SK-N-MC (cell line): ENCODE measurements at regions not wholly inside any gene's neighbourhood (a gene's known extent, or its start where the extent isn't known, plus 50 kb on each side); places are given as distances from the start of the nearest gene placed in this dataset.

Source experiments
- DNase-seq: peaks from one replicate; pipeline ENCODE4 v3.0.0-alpha.2; 2011; ENCODE audit warnings: low read depth, low spot score
- H3K27ac ChIP-seq: fragments of 200-600 bp; sonication (generic); 2 replicates; pipeline ENCODE4 v1.5.1; 2016; ENCODE audit warnings: mixed run types
- H3K36me3 ChIP-seq: fragments of 200-600 bp; sonication (generic); 2 replicates; pipeline ENCODE4 v1.6.1; 2017; ENCODE audit warnings: antibody characterized with exemption, low read length, mixed read lengths; ENCODE audit not compliant: insufficient read depth
- H3K4me3 ChIP-seq: fragments of 200-600 bp; sonication (generic); 2 replicates; pipeline ENCODE4 v1.5.1; 2016
- H3K9ac ChIP-seq: fragments of 200-600 bp; sonication (generic); 2 replicates; pipeline ENCODE4 v1.8.0; 2017; ENCODE audit warnings: mixed run types, mixed read lengths; ENCODE audit not compliant: insufficient read length
- H3K9me3 ChIP-seq: fragments of 200-600 bp; sonication (generic); 2 replicates; pipeline ENCODE4 v1.6.1; 2017; ENCODE audit warnings: low read depth, mild to moderate bottlenecking, antibody characterized with exemption, low read length, moderate library complexity, mixed read lengths
- EZH2 ChIP-seq: fragments of 200-600 bp; sonication (generic); IDR thresholded peaks from one replicate; pipeline ENCODE4 v1.6.1; 2017; ENCODE audit warnings: antibody characterized with exemption
- FOXP2 ChIP-seq: optimal IDR thresholded peaks from 2 replicates; pipeline ENCODE3; 2011; ENCODE audit warnings: mild to moderate bottlenecking, moderate library complexity; ENCODE audit not compliant: insufficient read depth; ENCODE audit errors: extremely low read length, control extremely low read depth
- POLR2AphosphoS5 ChIP-seq: IDR thresholded peaks from 2 replicates; pipeline ENCODE4 v1.6.1; 2012; ENCODE audit warnings: mild to moderate bottlenecking, low read depth, low read length, borderline replicate concordance

GRCh38 chr10:128440513-128441160 is 314.4 kb upstream of the MKI67 start:
- no peak overlapping the region for H3K27ac ChIP-seq
- H3K9ac ChIP-seq, result no peak overlapping the region
- no peak for TF ChIP-seq FOXP2
- no peak for TF ChIP-seq POLR2AphosphoS5
- TF ChIP-seq EZH2, result no peak
- no peak overlapping the region for H3K4me3 ChIP-seq
- no peak for DNase-seq
- no peaks in the 10 kb centered on the region for H3K9me3 ChIP-seq
- no peaks in the 10 kb centered on the region for H3K36me3 ChIP-seq

DNA sequence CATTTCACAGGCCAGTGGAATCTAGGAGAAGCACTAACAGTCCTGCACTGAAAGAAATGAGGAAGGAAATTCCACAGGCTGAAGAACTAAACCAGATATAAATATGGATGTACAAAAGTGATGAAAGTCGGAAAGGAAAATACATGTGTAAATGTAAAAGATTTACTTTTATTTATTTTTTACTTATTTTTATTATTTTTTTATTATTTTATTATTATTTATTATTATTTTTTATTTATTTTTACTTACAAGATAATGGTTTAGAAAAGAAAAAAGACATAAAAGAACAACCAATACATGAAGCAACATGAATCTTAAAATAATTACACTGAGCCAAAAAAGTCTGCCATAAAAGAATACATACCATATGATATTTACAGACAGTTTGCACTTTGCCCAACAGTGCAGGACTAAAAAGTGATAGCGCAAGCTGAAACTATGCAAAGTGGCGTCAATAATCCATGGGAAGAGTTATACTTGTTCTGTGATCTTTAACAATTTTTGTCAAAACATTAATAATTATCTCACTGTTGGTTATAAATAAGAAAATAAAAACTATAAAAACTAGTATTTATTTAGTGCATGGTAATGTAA is 317.8 kb upstream of the MKI67 start:
- TF ChIP-seq FOXP2 (no peak), EZH2 (no peak), POLR2AphosphoS5 (no peak)
- Histone ChIP-seq H3K9ac (no peak overlapping the region), H3K4me3 (no peak overlapping the region), H3K27ac (no peak overlapping the region), H3K9me3 (no peaks in the 10 kb centered on the region), H3K36me3 (no peaks in the 10 kb centered on the region)
- no peak for DNase-seq

DNA sequence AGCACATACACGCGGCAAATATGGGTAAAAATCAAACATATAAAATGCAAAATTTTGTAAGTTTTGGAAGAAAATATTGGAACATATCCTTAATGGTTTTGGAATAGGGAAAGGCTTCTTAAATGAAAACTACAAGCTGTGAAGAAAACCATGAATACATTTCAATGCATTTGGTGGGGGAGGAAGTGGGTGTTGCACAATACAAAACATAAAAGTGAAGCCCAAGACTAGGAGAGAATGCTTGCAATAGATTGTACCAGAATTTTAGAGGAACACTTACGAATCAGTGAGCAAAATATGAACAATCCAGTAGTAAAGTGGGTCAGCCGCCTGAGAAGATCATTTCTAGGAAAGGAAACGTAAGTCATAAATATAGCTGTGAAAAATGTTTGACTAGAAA is 322.6 kb upstream of the MKI67 start:
- Histone ChIP-seq H3K9me3 (no peaks in the 10 kb centered on the region), H3K27ac (no peak overlapping the region), H3K9ac (no peak overlapping the region), H3K4me3 (no peak overlapping the region), H3K36me3 (no peaks in the 10 kb centered on the region)
- no peak for TF ChIP-seq FOXP2
- no peak for TF ChIP-seq EZH2
- no peak for TF ChIP-seq POLR2AphosphoS5
- DNase-seq, result no peak

DNA sequence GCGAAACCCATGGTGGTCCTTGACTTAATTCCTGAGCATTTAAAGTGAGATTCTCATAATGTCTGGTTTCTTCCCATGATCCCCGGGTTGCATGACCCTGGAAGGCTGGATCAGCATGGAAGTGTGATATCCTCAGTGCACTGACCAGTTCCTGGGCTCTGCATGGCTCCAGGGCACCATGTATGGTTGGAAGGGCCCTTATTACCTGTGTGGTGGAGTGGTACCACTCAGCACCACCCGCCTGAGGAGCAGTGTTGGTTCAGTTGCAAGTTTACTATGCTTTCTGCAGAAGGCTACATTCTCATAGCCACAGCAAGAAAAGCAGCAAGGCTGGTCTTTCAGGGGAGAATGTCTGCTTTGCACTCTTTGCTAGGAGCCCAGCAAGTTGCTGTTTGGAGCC is 325.7 kb upstream of the MKI67 start:
- Histone ChIP-seq H3K4me3 (no peak overlapping the region), H3K9me3 (no peaks in the 10 kb centered on the region), H3K36me3 (no peaks in the 10 kb centered on the region), H3K9ac (no peak overlapping the region), H3K27ac (no peak overlapping the region)
- TF ChIP-seq FOXP2, result no peak
- no peak for TF ChIP-seq POLR2AphosphoS5
- TF ChIP-seq EZH2, result no peak
- DNase-seq, result no peak

GRCh38 chr10:128456271-128456670 is 330.0 kb upstream of the MKI67 start:
- Histone ChIP-seq H3K9ac (no peak overlapping the region), H3K36me3 (no peaks in the 10 kb centered on the region), H3K9me3 (no peaks in the 10 kb centered on the region), H3K4me3 (no peak overlapping the region), H3K27ac (no peak overlapping the region)
- TF ChIP-seq EZH2 (no peak), POLR2AphosphoS5 (no peak), FOXP2 (no peak)
- DNase-seq, result no peak

DNA sequence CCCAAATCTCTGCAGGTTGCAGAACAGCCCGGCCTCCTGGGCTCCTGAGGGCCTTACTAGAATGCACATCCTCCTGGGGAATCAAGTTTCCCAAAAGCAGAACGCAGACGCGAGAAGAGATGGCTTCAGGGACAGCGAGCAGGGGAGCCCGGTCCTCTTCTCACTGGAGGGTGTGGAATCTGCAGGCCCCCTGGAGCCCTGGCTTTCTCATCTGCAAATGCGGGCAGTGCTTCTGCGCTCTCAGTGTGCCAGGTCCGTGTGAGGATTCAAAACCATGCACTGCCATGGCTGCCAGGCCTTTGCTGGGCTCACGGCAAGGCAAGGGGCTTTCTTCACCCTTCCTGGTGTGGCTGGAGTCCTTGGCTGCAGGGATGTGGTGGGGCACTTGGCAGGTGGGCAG is 330.9 kb upstream of the MKI67 start:
- no peak overlapping the region for H3K9ac ChIP-seq

GRCh38 chr10:128461991-128462390 is 335.8 kb upstream of the MKI67 start:
- Histone ChIP-seq H3K4me3 (no peak overlapping the region), H3K9ac (no peak overlapping the region), H3K27ac (no peak overlapping the region), H3K9me3 (no peaks in the 10 kb centered on the region), H3K36me3 (no peaks in the 10 kb centered on the region)
- DNase-seq, result no peak
- TF ChIP-seq EZH2, result no peak
- no peak for TF ChIP-seq POLR2AphosphoS5
- TF ChIP-seq FOXP2, result no peak

More for the DNA sequence above, 330.9 kb upstream of the MKI67 start:
- no peak for DNase-seq
- Histone ChIP-seq H3K36me3 (no peaks in the 10 kb centered on the region), H3K4me3 (no peak overlapping the region), H3K9me3 (no peaks in the 10 kb centered on the region), H3K27ac (no peak overlapping the region)
- TF ChIP-seq EZH2 (no peak), FOXP2 (no peak), POLR2AphosphoS5 (no peak)

GRCh38 chr10:128462844-128463243 is 336.6 kb upstream of the MKI67 start:
- Histone ChIP-seq H3K4me3 (no peak overlapping the region), H3K9ac (no peak overlapping the region), H3K27ac (no peak overlapping the region), H3K9me3 (no peaks in the 10 kb centered on the region), H3K36me3 (no peaks in the 10 kb centered on the region)
- no peak for DNase-seq
- TF ChIP-seq POLR2AphosphoS5 (no peak), FOXP2 (no peak), EZH2 (no peak)
